ENCODE measurements at regions not wholly inside any gene's neighbourhood (a gene's known extent, or its start where the extent isn't known, plus 50 kb on each side); places are given as distances from the start of the nearest gene placed in this dataset.
"Not testable (repeated sequence)": the region's sequence is repeated elsewhere in the genome, so short reads cannot be mapped to it uniquely, and the experiment has no call there.

DNA sequence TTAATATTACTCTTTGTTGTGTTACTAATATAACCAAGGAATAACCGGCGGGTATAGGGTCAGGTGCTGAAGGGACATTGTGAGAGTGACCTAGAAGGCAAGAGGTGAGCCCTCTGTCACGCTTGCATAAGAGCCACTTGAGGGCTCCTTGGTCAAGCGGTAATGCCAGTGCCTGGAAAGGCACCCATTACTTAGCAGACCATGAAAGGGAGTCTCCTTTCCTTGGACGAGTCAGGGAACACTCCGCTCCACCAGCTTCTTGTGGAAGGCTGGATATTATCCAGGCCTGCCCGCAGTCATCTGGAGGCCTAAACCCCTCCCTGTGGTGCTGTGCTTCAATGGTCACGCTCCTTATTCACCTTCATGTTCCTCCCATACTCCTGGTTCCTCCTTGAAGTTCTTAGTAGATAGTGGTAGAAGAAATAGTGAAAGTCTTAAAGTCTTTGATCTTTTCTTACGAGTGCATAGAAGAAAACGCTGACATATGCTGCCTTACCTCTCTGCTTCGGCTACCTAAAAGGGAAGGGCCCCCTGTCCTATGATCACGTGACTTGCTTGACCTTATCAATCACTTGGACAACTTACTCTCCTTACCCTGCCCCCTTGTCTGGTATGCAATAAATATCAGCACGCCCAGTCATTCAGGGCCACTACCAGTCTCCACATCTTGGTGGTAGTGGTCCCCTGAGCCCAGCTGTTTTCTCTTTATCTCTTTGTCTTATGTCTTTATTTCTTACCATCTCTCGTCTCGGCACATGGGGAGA lies 59.6 kb upstream of the DMRTB1 start:
- TF ChIP-seq, protein P1, sequence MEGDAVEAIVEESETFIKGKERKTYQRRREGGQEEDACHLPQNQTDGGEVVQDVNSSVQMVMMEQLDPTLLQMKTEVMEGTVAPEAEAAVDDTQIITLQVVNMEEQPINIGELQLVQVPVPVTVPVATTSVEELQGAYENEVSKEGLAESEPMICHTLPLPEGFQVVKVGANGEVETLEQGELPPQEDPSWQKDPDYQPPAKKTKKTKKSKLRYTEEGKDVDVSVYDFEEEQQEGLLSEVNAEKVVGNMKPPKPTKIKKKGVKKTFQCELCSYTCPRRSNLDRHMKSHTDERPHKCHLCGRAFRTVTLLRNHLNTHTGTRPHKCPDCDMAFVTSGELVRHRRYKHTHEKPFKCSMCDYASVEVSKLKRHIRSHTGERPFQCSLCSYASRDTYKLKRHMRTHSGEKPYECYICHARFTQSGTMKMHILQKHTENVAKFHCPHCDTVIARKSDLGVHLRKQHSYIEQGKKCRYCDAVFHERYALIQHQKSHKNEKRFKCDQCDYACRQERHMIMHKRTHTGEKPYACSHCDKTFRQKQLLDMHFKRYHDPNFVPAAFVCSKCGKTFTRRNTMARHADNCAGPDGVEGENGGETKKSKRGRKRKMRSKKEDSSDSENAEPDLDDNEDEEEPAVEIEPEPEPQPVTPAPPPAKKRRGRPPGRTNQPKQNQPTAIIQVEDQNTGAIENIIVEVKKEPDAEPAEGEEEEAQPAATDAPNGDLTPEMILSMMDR (tag by site-specific recombination; IDR thresholded peaks at IDR 0.05) = not testable (repeated sequence)
- TF ChIP-seq, protein P2, sequence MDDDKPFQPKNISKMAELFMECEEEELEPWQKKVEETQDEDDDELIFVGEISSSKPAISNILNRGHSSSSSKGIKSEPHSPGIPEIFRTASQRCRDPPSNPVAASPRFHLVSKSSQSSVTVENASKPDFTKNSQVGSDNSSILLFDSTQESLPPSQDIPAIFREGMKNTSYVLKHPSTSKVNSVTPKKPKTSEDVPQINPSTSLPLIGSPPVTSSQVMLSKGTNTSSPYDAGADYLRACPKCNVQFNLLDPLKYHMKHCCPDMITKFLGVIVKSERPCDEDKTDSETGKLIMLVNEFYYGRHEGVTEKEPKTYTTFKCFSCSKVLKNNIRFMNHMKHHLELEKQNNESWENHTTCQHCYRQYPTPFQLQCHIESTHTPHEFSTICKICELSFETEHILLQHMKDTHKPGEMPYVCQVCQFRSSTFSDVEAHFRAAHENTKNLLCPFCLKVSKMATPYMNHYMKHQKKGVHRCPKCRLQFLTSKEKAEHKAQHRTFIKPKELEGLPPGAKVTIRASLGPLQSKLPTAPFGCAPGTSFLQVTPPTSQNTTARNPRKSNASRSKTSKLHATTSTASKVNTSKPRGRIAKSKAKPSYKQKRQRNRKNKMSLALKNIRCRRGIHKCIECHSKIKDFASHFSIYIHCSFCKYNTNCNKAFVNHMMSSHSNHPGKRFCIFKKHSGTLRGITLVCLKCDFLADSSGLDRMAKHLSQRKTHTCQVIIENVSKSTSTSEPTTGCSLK (tag by site-specific recombination; IDR thresholded peaks at IDR 0.05) = not testable (repeated sequence)
- not testable (repeated sequence) for TF ChIP-seq MYNN (tag by site-specific recombination; IDR thresholded peaks at IDR 0.05; ENCODE audit: borderline replicate concordance); ZNF501 (tag by site-specific recombination; IDR thresholded peaks at IDR 0.05); BCL11B (tag by site-specific recombination; IDR thresholded peaks at IDR 0.05; ENCODE audit: low read depth); REPIN1 (tag by site-specific recombination; IDR thresholded peaks at IDR 0.05; ENCODE audit: low read depth); ZNF37A (tag by site-specific recombination; IDR thresholded peaks at IDR 0.05); ZBTB1 (tag by site-specific recombination; IDR thresholded peaks at IDR 0.05); ZNF610 (tag by site-specific recombination; IDR thresholded peaks at IDR 0.05; ENCODE audit: borderline replicate concordance)
